WTC11 (cell line): ENCODE measurements at regions not wholly inside any gene's neighbourhood (a gene's known extent, or its start where the extent isn't known, plus 50 kb on each side); places are given as distances from the start of the nearest gene placed in this dataset.

Source experiments
- ATF3 ChIP-seq: sonication (generic); formaldehyde crosslinking; conservative IDR thresholded peaks from 2 replicates; pipeline ENCODE4 v1.8.1; 2022; ENCODE audit warnings: mild to moderate bottlenecking, missing genetic modification reagents
- CTCF ChIP-seq: fragments of 200-600 bp; IDR thresholded peaks from 2 replicates; pipeline ENCODE4 v1.8.0; 2022; ENCODE audit warnings: antibody characterized with exemption
- GTF2I ChIP-seq: fragments of 250-450 bp; sonication (Bioruptor Pico); conservative IDR thresholded peaks from 2 replicates; pipeline ENCODE4 v1.4.0; 2021; ENCODE audit warnings: mild to moderate bottlenecking
- HMGXB4 ChIP-seq: sonication (generic); formaldehyde crosslinking; IDR thresholded peaks from 2 replicates; pipeline ENCODE4 v1.8.1; 2023; ENCODE audit warnings: mild to moderate bottlenecking, moderate library complexity, missing genetic modification reagents
- IRF2 ChIP-seq: sonication (generic); formaldehyde crosslinking; IDR thresholded peaks from 2 replicates; pipeline ENCODE4 v1.8.0; 2022; ENCODE audit warnings: low read depth, missing genetic modification reagents, borderline replicate concordance
- MAX ChIP-seq: sonication (generic); formaldehyde crosslinking; IDR thresholded peaks from 2 replicates; pipeline ENCODE4 v1.8.0; 2022; ENCODE audit warnings: mild to moderate bottlenecking, missing genetic modification reagents
- TEAD4 ChIP-seq: sonication (generic); formaldehyde crosslinking; IDR thresholded peaks from 2 replicates; pipeline ENCODE4 v1.8.0; 2022; ENCODE audit warnings: mild to moderate bottlenecking, missing genetic modification reagents
- ZNF263 ChIP-seq: sonication (generic); formaldehyde crosslinking; IDR thresholded peaks from 2 replicates; pipeline ENCODE4 v1.8.1; 2022; ENCODE audit warnings: low read depth, mild to moderate bottlenecking, moderate library complexity, missing genetic modification reagents
- ZNF512 ChIP-seq: sonication (generic); formaldehyde crosslinking; IDR thresholded peaks from 2 replicates; pipeline ENCODE4 v1.8.1; 2022; ENCODE audit warnings: missing genetic modification reagents, borderline replicate concordance
- TF ChIP-seq, protein P1 (sequence below): sonication (generic); formaldehyde crosslinking; IDR thresholded peaks from 2 replicates; pipeline ENCODE4 v1.8.0; 2023; ENCODE audit warnings: missing genetic modification reagents
- TF ChIP-seq, protein P2 (sequence below): sonication (generic); formaldehyde crosslinking; IDR thresholded peaks from 2 replicates; pipeline ENCODE4 v1.8.1; 2022; ENCODE audit warnings: low read depth, mild to moderate bottlenecking, moderate library complexity, missing genetic modification reagents, borderline replicate concordance

DNA sequence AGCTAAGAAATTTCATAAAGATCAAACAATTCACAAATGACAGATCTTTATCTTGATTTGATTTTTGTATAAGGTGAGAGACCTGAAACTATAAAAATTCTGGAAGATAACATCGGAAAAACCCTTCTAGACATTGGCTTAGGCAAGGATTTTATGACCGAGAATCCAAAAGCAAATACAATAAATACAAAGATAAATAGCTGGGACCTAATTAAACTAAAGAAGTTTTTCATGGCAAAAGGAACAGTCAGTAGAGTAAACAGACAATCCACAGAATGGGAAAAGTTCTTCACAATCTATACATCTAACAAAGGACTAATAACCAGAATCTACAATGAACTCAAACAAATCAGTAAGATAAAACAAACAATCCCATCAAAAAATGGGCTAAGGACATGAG is 116.9 kb upstream of the BCHE start:
- TF ChIP-seq CTCF (no peak), MAX (CRISPR knock-in tag) (no peak), ZNF512 (CRISPR knock-in tag) (no peak), TEAD4 (CRISPR knock-in tag) (no peak), ZNF263 (CRISPR knock-in tag) (no peak), ATF3 (no peak), GTF2I (CRISPR knock-in tag) (no peak), IRF2 (CRISPR knock-in tag) (no peak), HMGXB4 (CRISPR knock-in tag) (no peak)
- TF ChIP-seq, protein P1, sequence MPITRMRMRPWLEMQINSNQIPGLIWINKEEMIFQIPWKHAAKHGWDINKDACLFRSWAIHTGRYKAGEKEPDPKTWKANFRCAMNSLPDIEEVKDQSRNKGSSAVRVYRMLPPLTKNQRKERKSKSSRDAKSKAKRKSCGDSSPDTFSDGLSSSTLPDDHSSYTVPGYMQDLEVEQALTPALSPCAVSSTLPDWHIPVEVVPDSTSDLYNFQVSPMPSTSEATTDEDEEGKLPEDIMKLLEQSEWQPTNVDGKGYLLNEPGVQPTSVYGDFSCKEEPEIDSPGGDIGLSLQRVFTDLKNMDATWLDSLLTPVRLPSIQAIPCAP (CRISPR knock-in tag), result no peak
- TF ChIP-seq, protein P2, sequence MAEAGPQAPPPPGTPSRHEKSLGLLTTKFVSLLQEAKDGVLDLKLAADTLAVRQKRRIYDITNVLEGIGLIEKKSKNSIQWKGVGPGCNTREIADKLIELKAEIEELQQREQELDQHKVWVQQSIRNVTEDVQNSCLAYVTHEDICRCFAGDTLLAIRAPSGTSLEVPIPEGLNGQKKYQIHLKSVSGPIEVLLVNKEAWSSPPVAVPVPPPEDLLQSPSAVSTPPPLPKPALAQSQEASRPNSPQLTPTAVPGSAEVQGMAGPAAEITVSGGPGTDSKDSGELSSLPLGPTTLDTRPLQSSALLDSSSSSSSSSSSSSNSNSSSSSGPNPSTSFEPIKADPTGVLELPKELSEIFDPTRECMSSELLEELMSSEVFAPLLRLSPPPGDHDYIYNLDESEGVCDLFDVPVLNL (CRISPR knock-in tag), result no peak
